HCT116 (cell line): ENCODE measurements at regions not wholly inside any gene's neighbourhood (a gene's known extent, or its start where the extent isn't known, plus 50 kb on each side); places are given as distances from the start of the nearest gene placed in this dataset.

ENCODE experiments used
- ATF3 ChIP-seq: IDR thresholded peaks from 2 replicates; pipeline ENCODE4 v1.6.1; 2012
- CBX3 ChIP-seq: IDR thresholded peaks from 2 replicates; pipeline ENCODE4 v1.6.1; 2012; ENCODE audit warnings: low read depth
- ELF1 ChIP-seq: IDR thresholded peaks from 2 replicates; pipeline ENCODE4 v1.6.1; 2012; ENCODE audit warnings: low read depth, borderline replicate concordance
- EZH2 ChIP-seq: fragments of 200-600 bp; sonication (generic); IDR thresholded peaks from 2 replicates; pipeline ENCODE4 v1.6.1; 2017; ENCODE audit warnings: antibody characterized with exemption, mixed run types
- MAX ChIP-seq: IDR thresholded peaks from 2 replicates; pipeline ENCODE4 v1.6.1; 2012
- POLR2A ChIP-seq: IDR thresholded peaks from 2 replicates; pipeline ENCODE4 v1.7.0; 2011; ENCODE audit warnings: borderline replicate concordance; ENCODE audit not compliant: insufficient read depth, insufficient read length; ENCODE audit errors: extremely low read depth
- POLR2AphosphoS5 ChIP-seq: IDR thresholded peaks from 2 replicates; pipeline ENCODE4 v1.6.1; 2011; ENCODE audit warnings: mild to moderate bottlenecking, low read depth, low read length, moderate library complexity
- RAD21 ChIP-seq: IDR thresholded peaks from 2 replicates; pipeline ENCODE4 v1.6.1; 2012; ENCODE audit warnings: low read depth, mild to moderate bottlenecking
- SIN3A ChIP-seq: IDR thresholded peaks from 2 replicates; pipeline ENCODE4 v1.6.1; 2012; ENCODE audit warnings: low read depth
- ZFX ChIP-seq: fragments of 450-650 bp; IDR thresholded peaks from 2 replicates; pipeline ENCODE4 v1.6.1; 2017
- ZNF274 ChIP-seq: fragments of 200-500 bp; sonication (Bioruptor generic); IDR thresholded peaks from 2 replicates; pipeline ENCODE4 v1.6.1; 2014; ENCODE audit warnings: mild to moderate bottlenecking, low read depth, low read length, inconsistent platforms
- TF ChIP-seq, protein P1 (sequence below): IDR thresholded peaks from 2 replicates; pipeline ENCODE4 v1.6.1; 2011; ENCODE audit warnings: mild to moderate bottlenecking, low read length, moderate library complexity; ENCODE audit not compliant: insufficient replicate concordance; ENCODE audit errors: extremely low read depth
- TF ChIP-seq, protein P2 (sequence below), 3 experiments: fragments of 200-600 bp in 1 of 3; sonication (generic) in 1 of 3; IDR thresholded peaks in 2 of 3; conservative IDR thresholded peaks in 1 of 3; 2 replicates each; pipeline ENCODE4 v1.5.1; 2012 to 2017; ENCODE audit warnings: low read depth in 2 of 3, low read length in 2 of 3, antibody characterized with exemption in 1 of 3, borderline replicate concordance in 1 of 3, control low read depth in 1 of 3, mild to moderate bottlenecking in 1 of 3, mixed read lengths in 1 of 3, mixed run types in 1 of 3, moderate library complexity in 1 of 3; ENCODE audit not compliant: insufficient read depth in 1 of 3

GRCh38 chr6:51474022-51474975 is 613.1 kb downstream of the PKHD1 start:
- TF ChIP-seq POLR2AphosphoS5 (no peak), POLR2A (no peak), EZH2 (no peak), CBX3 (no peak), SIN3A (no peak), ATF3 (no peak), MAX (no peak), ZFX (no peak), RAD21 (no peak), ZNF274 (no peak), ELF1 (no peak)
- TF ChIP-seq, protein P1, sequence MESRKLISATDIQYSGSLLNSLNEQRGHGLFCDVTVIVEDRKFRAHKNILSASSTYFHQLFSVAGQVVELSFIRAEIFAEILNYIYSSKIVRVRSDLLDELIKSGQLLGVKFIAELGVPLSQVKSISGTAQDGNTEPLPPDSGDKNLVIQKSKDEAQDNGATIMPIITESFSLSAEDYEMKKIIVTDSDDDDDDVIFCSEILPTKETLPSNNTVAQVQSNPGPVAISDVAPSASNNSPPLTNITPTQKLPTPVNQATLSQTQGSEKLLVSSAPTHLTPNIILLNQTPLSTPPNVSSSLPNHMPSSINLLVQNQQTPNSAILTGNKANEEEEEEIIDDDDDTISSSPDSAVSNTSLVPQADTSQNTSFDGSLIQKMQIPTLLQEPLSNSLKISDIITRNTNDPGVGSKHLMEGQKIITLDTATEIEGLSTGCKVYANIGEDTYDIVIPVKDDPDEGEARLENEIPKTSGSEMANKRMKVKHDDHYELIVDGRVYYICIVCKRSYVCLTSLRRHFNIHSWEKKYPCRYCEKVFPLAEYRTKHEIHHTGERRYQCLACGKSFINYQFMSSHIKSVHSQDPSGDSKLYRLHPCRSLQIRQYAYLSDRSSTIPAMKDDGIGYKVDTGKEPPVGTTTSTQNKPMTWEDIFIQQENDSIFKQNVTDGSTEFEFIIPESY = no peak
- TF ChIP-seq, protein P2, sequence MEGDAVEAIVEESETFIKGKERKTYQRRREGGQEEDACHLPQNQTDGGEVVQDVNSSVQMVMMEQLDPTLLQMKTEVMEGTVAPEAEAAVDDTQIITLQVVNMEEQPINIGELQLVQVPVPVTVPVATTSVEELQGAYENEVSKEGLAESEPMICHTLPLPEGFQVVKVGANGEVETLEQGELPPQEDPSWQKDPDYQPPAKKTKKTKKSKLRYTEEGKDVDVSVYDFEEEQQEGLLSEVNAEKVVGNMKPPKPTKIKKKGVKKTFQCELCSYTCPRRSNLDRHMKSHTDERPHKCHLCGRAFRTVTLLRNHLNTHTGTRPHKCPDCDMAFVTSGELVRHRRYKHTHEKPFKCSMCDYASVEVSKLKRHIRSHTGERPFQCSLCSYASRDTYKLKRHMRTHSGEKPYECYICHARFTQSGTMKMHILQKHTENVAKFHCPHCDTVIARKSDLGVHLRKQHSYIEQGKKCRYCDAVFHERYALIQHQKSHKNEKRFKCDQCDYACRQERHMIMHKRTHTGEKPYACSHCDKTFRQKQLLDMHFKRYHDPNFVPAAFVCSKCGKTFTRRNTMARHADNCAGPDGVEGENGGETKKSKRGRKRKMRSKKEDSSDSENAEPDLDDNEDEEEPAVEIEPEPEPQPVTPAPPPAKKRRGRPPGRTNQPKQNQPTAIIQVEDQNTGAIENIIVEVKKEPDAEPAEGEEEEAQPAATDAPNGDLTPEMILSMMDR (IDR thresholded peaks at IDR 0.05 in 2 of 3, conservative IDR thresholded peaks at IDR 0.05 in 1 of 3; ENCODE audit: borderline replicate concordance in 1 of 3, insufficient read depth in 1 of 3, low read depth in 2 of 3, low read length in 2 of 3) = no peak
